T follicular helper cell (primary cell): ENCODE measurements at regions not wholly inside any gene's neighbourhood (a gene's known extent, or its start where the extent isn't known, plus 50 kb on each side); places are given as distances from the start of the nearest gene placed in this dataset.

Source experiments
- DNase-seq: peaks from one replicate; pipeline ENCODE4 v3.0.0-alpha.2; 2020; ENCODE audit warnings: low read depth

DNA sequence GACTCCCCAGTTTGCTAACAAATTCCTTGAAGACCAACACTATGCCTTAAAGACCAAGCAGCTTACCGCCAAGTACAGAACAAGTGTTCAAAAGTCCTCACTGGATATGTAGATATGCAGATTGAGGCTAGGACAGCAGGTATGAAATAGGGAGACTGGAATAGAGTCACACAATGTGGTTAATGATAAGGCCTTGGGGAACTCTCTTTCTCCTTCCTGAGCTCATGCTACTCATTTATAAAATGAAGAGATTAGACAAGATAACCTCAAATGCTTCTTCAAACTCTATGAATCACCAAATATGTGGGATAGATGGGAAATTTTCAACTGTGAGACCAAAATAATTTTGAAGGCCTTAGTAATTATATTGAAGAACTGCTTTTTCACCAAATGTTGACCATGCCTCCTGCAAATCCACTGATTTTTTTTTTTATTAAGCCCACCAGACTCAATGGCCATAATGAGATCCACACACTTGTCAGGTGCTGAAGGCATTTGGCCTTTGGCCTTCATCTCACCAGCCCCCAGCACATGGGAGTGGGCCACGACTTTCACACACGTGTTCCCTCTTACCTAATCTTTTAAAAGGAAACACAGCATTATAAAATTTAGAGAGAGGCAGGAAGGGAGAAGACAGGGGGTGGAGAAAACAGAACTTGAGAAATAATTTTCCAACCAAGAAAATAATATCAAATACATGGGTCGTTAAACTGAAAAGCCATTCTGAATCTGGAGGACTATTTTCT, 181.5 kb downstream of the EN1 start:
- no peak for DNase-seq

DNA sequence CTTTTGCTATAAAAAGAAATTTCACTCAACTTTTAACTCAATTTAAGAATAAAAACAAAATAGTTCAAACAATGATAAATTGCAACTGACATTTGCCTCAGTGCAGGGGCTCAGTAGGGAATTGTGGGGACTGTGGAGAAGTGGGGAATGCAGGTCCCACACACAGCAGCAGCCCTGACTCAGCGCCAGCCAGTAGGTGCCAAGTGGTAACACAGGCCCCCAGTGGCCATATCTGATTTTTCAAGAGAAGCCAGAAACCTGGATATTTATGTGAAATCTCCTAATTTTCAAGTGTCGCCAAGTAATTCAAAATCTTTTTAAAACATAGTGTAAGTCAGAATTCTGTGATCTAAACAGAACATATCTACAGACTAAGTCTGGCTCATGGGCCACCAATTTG, 186.3 kb downstream of the EN1 start:
- no peak for DNase-seq

DNA sequence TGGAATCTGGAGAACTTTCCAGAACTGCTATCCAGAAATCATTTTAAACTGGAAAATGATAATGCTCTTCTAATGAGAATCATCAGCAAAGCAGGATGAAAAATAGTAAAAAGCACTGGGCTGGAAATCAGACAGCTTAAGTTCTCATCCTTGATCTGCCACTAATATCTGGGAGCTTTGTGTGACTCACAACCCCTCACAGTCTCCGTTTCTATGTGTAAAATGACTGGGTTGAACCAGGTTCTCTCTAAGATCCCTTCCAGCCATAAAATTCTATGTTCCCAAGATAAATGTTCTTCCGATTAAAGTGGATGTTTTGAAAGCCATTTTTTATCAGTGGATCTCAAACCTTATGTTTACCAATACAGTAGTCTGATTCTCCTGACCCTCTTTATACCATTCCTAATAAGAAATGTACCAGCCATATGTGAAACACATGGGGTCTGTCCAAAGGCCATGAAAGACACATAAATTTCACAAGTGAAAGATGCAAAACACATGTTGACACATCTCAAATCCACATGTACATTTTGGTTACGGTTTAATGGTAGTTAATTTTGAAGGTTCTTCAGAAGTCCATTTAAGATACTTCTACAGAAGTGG, 188.8 kb downstream of the EN1 start:
- DNase-seq: no peak

DNA sequence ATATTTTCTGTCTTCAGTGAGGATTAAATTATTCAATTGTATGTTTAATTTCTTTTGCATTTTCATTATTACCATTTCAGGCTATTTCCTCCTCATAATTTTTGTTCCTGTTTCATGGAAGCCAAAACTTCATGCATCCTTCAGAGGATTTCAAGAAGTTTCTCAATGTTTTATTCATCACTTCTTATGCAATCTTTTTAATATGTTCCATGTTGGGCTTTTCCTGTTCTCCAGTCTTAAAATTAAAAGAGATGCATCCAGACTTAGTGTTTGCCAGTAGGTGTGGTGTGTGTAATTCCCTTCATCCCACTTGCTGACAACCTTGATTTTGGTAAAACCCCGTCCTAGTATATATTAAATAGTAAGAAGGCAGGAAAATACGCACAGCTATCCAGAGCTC, 190.0 kb downstream of the EN1 start:
- DNase-seq: no peak

DNA sequence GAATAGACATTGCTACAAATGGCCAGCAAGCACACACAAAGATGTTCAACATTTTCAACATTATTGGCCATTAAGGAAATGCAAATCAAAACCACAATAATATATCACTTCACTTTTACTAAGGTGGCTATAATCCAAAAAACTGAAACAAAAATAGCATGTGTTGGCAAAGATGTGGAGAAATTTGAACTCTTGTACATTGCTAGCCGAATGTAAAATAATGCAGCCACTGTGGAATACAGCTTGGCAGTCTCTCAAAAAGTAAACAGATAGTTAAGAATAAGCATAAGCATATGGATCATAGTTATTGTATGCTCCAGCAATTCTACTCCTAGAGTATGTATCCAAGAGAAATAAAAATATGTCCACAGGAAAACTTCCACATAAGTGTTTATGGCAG, 192.5 kb downstream of the EN1 start:
- DNase-seq: no peak

DNA sequence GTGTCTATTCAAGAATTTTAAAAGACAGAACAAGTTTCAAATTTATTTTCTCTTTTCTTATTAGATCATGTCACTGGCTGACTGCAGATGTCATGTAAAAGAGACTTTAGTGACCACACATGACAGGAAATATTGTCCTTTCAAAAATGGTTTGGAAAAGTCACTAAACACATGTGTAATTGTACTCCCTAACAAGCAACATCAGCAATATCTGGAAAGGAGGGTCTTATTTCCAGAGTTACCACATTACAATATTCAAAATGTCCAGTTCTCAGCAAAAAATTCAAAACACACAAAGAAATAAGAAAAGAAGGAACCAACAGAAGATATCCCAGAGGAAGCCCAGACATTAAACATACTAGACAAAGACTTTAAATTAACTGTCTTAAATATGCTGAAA, 197.1 kb downstream of the EN1 start:
- DNase-seq: no peak

DNA sequence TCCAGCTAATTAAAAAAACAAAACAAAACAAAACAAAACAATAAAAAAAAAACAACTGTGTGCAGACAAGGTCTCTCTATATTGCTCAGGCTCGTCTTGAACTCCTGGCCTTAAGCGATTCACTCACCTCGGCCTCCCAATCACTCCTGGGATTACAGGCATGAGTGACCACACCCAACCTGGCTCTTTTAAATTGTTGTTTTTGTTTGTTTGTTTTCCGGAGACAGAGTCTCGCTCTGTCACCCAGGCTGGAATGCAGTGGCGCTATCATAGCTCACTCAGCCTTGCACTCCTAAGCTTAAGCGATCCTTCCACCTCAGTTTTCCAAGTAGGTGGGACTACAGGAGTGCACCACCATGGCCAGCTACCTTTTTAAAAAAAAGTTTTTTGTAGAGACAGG, 201.6 kb downstream of the EN1 start:
- no peak for DNase-seq

DNA sequence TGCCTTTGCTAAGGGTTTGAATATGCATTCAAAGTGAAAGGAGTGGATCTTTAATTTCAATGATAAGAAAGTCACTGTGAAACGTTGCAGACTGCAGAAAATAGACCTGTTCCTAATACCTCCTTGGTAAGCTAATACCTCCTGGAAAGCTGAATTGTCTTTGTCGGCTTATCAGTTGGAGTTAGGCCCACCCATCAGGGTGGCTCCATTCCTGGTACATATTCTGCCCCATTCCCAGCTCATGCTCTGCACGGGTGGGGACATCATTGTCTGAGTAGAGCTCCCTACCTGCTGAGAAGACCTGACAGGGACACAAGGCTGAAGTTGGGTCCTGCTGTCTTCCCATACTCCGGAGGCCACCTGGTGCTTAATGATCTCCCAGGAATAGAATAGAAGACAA, 203.3 kb downstream of the EN1 start:
- DNase-seq: no peak

DNA sequence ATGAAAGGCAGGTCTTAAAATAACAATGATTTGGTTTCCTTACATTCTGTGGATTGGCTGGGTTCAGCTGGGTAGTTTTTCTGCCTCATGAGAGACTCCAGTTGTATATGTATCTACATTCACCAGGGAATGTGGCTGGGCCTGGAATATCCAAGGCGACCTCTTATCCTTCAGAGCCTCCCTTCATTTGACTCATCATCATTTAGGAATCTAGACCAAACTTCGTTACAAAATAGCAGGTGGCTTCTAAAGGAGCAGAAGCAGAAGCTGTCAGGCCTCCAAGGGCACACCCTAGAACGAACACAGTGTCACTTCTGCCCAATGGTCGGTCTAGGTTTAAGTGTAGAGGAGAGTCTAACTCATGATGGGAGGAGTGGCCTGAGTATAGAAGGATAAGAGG, 204.2 kb downstream of the EN1 start:
- no peak for DNase-seq

DNA sequence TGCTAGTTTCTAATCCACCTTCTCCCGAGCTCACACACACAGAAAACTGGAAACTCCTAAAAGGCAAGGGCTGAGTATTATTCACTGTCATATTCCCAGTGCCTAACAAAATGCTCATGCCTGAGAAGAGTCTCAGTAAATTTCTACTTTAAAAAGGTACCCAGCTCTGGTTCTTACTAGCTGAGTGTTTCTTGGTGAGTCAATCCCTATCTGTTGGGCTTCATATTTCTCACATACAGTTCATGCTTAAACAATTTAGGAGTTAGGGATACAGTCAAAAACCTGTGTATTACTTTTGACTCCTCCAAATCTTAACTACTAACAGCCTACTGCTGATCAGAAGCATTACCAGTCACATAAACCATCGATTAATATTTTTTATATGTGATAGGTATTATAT, 204.9 kb downstream of the EN1 start:
- DNase-seq: no peak

DNA sequence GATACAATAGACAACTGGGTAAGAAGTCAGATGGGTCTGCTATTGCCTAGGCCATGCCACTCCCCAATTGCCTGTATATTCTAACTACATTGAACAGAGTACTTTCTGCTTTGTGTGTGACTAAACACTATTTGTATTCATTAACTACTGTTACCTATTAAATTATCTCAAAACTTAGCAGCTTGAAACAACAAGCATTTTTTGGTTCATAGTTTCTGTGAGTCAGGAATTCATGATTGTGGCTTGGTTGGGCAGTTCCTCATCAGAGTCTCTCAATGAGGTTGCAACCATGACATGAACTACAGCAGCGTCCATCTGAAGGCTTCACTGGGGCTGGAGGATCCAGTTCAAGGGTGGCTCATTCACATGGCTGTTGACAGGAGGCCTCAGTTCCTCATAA, 205.7 kb downstream of the EN1 start:
- DNase-seq: no peak

DNA sequence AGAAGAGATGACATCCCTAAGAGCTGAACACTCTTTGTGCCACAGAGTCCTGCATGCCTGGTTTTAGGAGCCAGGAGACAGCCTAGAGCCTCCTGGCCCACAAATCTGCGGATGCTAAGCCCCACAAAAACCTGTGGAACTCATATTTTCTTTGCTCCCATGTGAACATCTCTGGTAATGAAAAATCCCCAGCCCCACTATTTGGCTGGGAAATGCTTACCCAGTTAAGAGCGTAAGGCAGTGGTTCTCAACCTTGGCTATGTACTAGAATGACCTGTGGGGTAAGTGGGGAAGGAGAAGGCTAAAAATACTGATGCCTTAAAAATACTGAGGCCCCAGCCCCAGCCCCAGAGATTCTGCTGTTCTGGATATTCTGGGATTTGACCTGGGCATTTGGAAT, 208.1 kb downstream of the EN1 start:
- no peak for DNase-seq

DNA sequence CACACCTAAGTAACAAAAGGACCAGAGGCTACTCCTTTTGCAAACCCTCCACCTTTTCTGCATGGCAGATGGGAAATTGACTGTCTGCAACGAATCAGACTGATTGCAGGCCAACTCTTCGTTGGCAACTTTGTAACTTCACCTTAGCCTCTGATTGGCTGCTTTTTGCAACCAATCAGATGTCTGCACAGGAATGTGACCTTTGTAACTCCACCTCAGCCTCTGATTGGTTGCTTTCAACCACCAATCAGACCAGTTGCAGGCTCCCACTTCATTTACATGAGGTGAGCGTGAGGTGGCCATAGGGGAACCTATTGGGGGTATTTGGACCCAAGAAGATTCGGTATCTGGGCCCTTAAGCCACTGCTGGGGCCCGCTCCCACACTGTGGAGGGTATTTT, 209.0 kb downstream of the EN1 start:
- no peak for DNase-seq

DNA sequence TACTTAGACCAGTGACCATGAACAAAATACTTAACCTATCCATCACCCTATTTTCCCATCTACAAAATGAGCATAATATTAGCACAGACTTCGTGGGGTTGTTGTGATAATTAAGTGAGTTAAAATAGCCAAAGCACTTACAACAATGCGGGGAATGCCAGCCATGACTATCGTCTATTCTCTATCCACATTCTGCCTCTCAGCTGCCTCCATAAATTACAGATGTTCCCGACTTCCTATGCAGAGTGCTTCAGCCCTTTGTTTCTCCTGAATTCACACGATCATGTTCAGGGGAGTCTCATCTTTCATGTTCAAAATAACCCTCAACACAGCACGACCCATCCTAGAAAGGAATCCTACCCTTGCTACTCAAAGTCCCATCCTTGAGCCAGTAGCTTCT, 211.6 kb downstream of the EN1 start:
- no peak for DNase-seq

DNA sequence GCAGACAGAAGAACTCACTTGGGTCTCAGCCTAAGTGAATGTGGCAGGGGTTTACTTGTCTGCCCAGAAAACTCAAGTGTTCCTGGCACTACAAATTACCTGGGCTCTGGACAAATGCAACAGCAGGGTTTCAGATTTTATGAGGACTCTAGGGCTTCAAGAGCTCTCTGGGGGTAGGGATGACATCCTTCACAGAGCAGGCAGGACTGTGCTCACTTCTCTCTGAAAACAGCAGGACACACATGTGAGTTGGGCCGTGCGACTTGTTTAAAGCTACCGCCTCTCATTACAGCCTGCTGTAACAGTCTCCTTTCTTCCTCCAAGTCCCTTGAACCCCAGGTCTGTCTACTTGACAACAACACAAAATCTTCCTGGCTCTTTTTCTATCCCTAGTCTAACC, 212.6 kb downstream of the EN1 start:
- no peak for DNase-seq

DNA sequence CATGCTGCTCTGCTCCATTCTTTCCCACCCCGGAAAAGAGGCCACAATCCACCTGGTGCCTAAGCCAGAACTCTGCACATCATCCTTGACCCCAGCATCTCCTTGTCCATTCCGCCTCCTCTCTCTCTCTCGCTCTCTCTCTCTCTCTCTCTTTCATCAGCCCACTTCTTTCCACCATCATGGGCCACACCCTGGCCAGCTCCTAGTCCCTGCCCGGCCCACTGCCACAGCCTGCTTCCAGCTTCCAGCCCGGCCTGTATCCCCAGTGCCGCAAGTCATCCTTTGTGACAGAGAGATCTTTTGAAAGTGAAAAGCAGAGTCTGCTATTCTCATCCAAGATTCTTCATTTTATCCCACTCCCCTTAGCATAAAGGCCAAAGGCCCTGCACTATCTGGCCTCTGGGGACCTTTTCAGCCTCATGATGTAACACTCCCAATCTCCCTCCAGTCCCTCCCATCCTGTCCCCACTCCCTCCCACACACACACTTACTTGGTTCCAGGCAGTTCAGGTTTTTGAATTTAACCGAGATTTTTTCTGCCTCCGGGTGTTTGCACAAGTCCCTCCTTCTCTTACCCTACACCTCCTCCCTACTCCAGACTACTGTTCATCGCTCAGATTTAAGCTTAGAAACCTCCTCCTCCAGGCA, 214.0 kb downstream of the EN1 start:
- no peak for DNase-seq

DNA sequence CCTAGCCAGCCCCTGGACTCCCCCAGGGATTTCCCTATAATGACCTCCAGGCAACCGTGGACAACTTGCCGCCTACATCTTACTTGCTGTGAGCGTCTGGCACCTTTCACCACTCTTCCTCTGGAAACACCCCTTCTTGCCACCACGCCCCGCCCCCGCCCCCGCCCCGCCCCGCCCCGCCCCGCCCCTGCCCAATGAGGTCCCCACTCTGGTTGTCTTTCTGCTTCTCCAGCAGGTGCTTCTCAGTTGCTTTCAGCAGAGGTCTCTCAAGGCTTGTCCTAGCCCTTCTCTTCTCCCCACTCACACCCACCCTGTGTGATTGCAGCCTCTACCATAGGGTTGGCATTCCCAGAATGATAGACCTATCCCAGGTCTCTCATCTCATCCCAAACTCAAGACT, 214.5 kb downstream of the EN1 start:
- no peak for DNase-seq

DNA sequence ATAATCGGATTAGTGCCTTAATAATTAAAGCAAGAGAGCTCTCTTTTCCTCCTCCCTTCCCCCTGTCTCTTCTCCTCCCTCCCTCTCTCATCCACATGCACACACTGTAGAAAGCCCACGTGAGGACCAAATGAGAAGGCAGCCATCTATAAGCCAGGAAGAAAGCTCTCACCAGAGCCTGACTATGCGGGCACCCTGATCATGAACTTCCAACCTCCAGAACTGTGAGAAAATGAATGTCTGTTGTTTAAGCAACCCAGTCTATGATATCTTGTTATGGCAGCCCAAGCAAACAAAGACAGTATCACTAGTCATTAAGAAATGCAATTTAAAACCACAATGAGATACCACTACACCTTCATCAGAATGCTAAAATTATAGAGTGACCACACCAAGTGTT, 220.3 kb downstream of the EN1 start:
- no peak for DNase-seq

DNA sequence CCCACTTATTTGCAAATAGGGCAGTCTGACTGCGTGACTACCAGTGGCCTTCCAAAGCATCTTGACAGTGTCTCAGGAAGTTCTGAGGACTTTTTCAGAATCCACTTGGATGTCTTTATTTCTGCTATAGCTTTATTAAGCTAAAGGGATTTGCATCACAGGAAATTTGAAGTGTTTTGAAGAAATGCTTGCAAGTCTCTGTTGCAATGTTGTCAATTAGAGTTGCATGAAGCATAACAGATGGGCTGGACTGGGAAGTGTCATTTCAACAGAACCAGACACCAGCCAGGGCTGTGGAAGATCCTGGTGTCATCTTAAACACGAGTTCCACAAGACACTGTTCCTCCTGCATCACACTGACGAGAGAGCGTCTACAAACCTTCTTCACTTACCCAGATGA, 224.5 kb downstream of the EN1 start:
- DNase-seq: no peak

DNA sequence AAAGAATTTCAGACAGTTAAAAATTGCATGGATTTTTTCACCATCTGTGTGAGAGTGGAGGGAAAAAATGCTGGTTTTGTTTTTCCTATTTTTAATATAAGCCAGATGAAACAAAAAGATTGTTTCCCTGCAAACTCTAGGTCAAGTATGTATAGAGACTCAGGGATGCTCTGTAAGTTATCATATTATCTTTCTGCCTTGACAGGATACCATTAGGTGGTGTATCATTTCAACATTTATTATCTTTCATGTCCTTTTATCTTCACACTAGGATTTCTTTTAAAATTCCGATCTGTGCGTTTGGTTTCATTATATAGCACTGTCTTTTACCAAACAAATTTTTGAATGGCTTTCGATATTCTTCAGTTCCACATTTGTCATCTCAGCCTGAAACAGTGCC, 225.3 kb downstream of the EN1 start:
- no peak for DNase-seq

DNA sequence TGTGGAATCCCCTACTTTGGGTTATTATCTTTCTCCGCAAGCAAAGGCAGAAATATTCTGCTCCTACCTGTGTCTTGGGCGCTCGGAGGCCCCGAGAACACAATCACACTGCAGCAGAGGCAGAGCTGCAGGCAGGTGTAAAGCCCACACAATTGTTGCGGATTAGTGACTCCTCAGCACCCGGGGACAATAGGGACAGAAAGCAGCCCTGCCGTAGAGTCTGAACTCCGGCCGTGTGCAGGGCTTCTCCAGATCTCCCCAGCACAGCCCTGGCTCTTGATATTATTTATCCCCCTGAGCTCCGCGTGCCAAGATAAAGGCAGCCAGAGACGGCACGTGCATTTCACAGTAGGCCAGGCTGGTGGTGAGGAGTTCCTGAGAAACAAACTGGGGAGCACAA, 229.2 kb downstream of the EN1 start:
- no peak for DNase-seq

DNA sequence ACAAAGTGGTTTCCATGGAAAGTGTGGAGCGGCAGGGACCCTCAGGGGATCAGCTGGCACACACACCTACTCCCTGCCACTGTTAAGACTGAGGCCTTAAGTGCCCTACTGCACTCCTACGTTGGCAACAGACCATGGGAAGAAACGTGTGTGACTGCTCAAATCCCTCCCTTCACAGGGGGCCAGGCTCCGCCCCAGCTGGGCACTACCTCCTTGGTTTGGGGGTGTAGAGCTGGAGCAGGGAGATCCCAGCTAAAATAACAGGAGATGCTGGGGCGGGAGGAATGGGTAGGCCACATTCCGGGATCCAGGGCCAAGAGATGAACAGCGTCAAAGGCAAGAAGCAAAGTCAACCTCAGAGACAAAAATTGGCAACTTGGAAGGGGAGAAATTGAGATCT, 231.0 kb downstream of the EN1 start:
- no peak for DNase-seq

DNA sequence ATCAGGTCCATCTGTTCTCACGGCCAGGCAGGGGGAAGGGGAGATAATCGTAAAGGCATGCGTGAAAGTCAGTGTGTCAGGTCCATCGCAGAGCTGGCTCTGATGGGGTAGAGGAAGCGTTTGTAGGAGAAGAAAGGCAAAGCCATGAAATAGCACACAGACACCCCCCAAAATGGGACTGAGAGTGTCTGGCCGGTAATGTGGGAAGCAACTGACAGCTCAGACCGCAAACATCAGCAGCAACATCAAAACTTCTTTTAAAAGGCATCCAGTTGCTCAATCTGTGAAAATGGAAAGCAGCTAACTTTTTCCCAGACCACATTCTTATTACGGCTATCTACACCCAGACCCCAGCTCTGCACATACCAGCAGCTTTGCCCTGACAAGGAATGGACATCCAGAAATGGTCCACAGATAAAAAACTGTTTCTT, 232.6 kb downstream of the EN1 start:
- no peak for DNase-seq

DNA sequence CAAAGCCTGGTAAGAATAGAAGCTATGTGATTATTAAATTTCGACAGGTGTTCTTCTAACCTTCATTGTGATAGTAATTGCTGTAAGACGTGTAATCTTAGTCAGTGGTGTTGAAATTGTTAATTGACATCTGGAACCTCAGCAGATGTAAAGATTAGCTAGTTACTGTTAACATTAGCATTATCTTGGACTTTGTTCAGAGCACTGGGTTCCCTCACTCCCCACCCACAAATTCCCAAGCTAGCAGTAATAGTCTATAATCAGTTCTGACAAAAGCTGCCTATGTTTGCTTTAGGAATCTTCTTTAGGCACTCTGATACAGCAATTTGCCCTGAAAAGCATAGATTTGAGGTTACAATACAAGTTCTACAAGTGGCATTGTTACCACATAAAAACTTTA, 233.7 kb downstream of the EN1 start:
- no peak for DNase-seq
